Panc1 (cell line): ENCODE measurements at regions not wholly inside any gene's neighbourhood (a gene's known extent, or its start where the extent isn't known, plus 50 kb on each side); places are given as distances from the start of the nearest gene placed in this dataset.

Experiments
- ATAC-seq: fragments of 200-7000 bp; cut with Tn5 transposase; 2 replicates; pipeline ENCODE4 v1.9.1; 2020; ENCODE audit warnings: mild to moderate bottlenecking, moderate library complexity
- BruUV-seq: library from RNA; stranded (reverse); fragments of 400-500 nt; replicated peaks from 2 replicates; lab custom pipeline; 2021; lab: Mats Ljungman, UMichigan
- CTCF ChIA-PET: fragments of 300-600 bp; sonication (Branson Sonifier 250); formaldehyde crosslinking; loops from one replicate; lab custom pipeline; 2022; ENCODE audit warnings: antibody characterized with exemption; lab: Charles Lee
- POLR2A ChIA-PET: fragments of 300-600 bp; sonication (Branson Sonifier 250); formaldehyde crosslinking; loops from one replicate; lab custom pipeline; 2022; ENCODE audit warnings: antibody characterized with exemption; lab: Charles Lee
- DNase-seq: peaks from one replicate; pipeline ENCODE4 v3.0.0-alpha.2; 2010; ENCODE audit warnings: low read depth, low spot score
- H3K27ac ChIP-seq: 2 replicates; pipeline ENCODE4 v1.5.1; 2011; ENCODE audit warnings: mild to moderate bottlenecking, low read length, inconsistent platforms
- H3K27me3 ChIP-seq: fragments of 200-500 bp; sonication (Bioruptor generic); 2 replicates; pipeline ENCODE4 v1.6.0; 2014; ENCODE audit warnings: low read length, inconsistent platforms; ENCODE audit not compliant: control insufficient read depth, insufficient read depth
- H3K36me3 ChIP-seq: fragments of 200-500 bp; sonication (Bioruptor generic); 2 replicates; pipeline ENCODE4 v1.5.1; 2014; ENCODE audit warnings: inconsistent platforms, mild to moderate bottlenecking, low read length, moderate library complexity; ENCODE audit not compliant: control insufficient read depth, insufficient read depth
- H3K4me1 ChIP-seq: 2 replicates; pipeline ENCODE4 v1.5.1; 2011; ENCODE audit warnings: inconsistent platforms, mild to moderate bottlenecking, low read length, moderate library complexity; ENCODE audit not compliant: control insufficient read depth, insufficient read depth
- H3K4me3 ChIP-seq, 2 experiments: 2 replicates each; pipeline ENCODE4 v1.5.1; 2011 to 2012; ENCODE audit warnings: low read depth in 2 of 2, low read length in 2 of 2, mild to moderate bottlenecking in 2 of 2, inconsistent platforms in 1 of 2, moderate library complexity in 1 of 2
- H3K9me3 ChIP-seq: fragments of 200-500 bp; sonication (Bioruptor generic); 2 replicates; pipeline ENCODE4 v1.5.1; 2014; ENCODE audit warnings: low read depth, mild to moderate bottlenecking, inconsistent platforms, low read length, moderate library complexity; ENCODE audit not compliant: control insufficient read depth, insufficient read depth
- CTCF ChIP-seq: fragments of 450-650 bp; IDR thresholded peaks from 2 replicates; pipeline ENCODE4 v1.5.1; 2017; ENCODE audit warnings: mild to moderate bottlenecking
- POLR2AphosphoS5 ChIP-seq: IDR thresholded peaks from 2 replicates; pipeline ENCODE4 v1.6.1; 2012; ENCODE audit warnings: mild to moderate bottlenecking, low read depth, low read length, moderate library complexity
- REST ChIP-seq, 2 experiments: IDR thresholded peaks; 2 replicates each; pipeline ENCODE4 v1.6.1; 2011 to 2012; ENCODE audit warnings: low read depth in 2 of 2, control low read depth in 1 of 2, low read length in 1 of 2, mild to moderate bottlenecking in 1 of 2, moderate library complexity in 1 of 2; ENCODE audit not compliant: insufficient read depth in 1 of 2
- SIN3A ChIP-seq: IDR thresholded peaks from 2 replicates; pipeline ENCODE4 v1.6.1; 2012; ENCODE audit warnings: low read depth, mild to moderate bottlenecking, low read length, moderate library complexity, borderline replicate concordance; ENCODE audit not compliant: insufficient read depth
- TCF7L2 ChIP-seq: IDR thresholded peaks from 2 replicates; pipeline ENCODE4 v1.6.1; 2011; ENCODE audit warnings: mild to moderate bottlenecking, low read depth, low read length, inconsistent platforms
- in situ Hi-C: cut with HindIII; loops from 2 replicates; pipeline ENCODE4 v1.10.0; 2016; ENCODE audit warnings: low sequenced_read_pairs, low pct_unique_long_range_greater_than_20kb
- intact Hi-C: fragments of 100-400 bp; cut with micrococcal nuclease; formaldehyde crosslinking; loops from one replicate; pipeline ENCODE4 v1.10.0; 2022; ENCODE audit not compliant: unreplicated experiment

- Histone ChIP-seq H3K4me3 (no peak overlapping the region), H3K9me3 (no peaks in the 10 kb centered on the region), H3K36me3 (no peaks in the 10 kb centered on the region), H3K27me3 (no peaks in the 10 kb centered on the region), H3K4me1 (no peaks in the 10 kb centered on the region), H3K27ac (no peak overlapping the region)
- in situ Hi-C loops = no loop called here
- intact Hi-C loops = no loop called here
- no peak for TF ChIP-seq TCF7L2
- TF ChIP-seq SIN3A = no peak
- no peak for TF ChIP-seq REST (IDR thresholded peaks at IDR 0.05; ENCODE audit: insufficient read depth in 1 of 2, low read depth in 2 of 2, low read length in 1 of 2)
- no peak for TF ChIP-seq CTCF
- no peak for TF ChIP-seq POLR2AphosphoS5
- POLR2A ChIA-PET = no interaction called here
- CTCF ChIA-PET = no interaction called here
- no peak for DNase-seq
- BruUV-seq = no TSS peak
- ATAC-seq = no peak
Measured at GRCh38 chr9:1513105-1513504, 462.9 kb downstream of the DMRT2 start.

- DNase-seq (no peak), ATAC-seq (no peak)
- Histone ChIP-seq H3K27ac (no peak overlapping the region), H3K9me3 (no peaks in the 10 kb centered on the region), H3K4me3 (no peak overlapping the region), H3K4me1 (no peaks in the 10 kb centered on the region), H3K36me3 (no peaks in the 10 kb centered on the region), H3K27me3 (no peaks in the 10 kb centered on the region)
- in situ Hi-C loops = no loop called here
- CTCF ChIA-PET = no interaction called here
- TF ChIP-seq TCF7L2 (no peak), CTCF (no peak), POLR2AphosphoS5 (no peak), REST (IDR thresholded peaks at IDR 0.05; ENCODE audit: insufficient read depth in 1 of 2, low read depth in 2 of 2, low read length in 1 of 2) (no peak), SIN3A (no peak)
- intact Hi-C loops = no loop called here
- POLR2A ChIA-PET = no interaction called here
- BruUV-seq = no TSS peak
Measured at GRCh38 chr9:1514250-1514649, 464.1 kb downstream of the DMRT2 start.
